Muscle layer of colon (tissue), 2 donors: ENCODE measurements at regions not wholly inside any gene's neighbourhood (a gene's known extent, or its start where the extent isn't known, plus 50 kb on each side); places are given as distances from the start of the nearest gene placed in this dataset.

ENCODE experiments used
- H3K27ac ChIP-seq: one replicate; pipeline ENCODE4 v1.7.0; 2013; ENCODE audit warnings: low read depth, mild to moderate bottlenecking, low read length, moderate library complexity
- H3K27me3 ChIP-seq, 2 donors: one replicate each; pipeline ENCODE4 v1.7.0; 2013; ENCODE audit warnings: low read length in 2 of 2, mild to moderate bottlenecking in 2 of 2; ENCODE audit not compliant: insufficient read depth in 2 of 2, control insufficient read depth in 1 of 2
- H3K36me3 ChIP-seq: one replicate; pipeline ENCODE4 v1.7.0; 2013; ENCODE audit warnings: mild to moderate bottlenecking, low read length; ENCODE audit not compliant: insufficient read depth
- H3K4me1 ChIP-seq: one replicate; pipeline ENCODE4 v1.7.0; 2013; ENCODE audit warnings: mild to moderate bottlenecking, low read length; ENCODE audit not compliant: insufficient read depth
- H3K4me3 ChIP-seq, 2 donors: one replicate each; pipeline ENCODE4 v1.7.0; 2013; ENCODE audit warnings: low read length in 2 of 2, low read depth in 1 of 2, mild to moderate bottlenecking in 1 of 2, moderate library complexity in 1 of 2
- H3K9ac ChIP-seq: one replicate; pipeline ENCODE4 v1.7.0; 2013; ENCODE audit warnings: low read length
- H3K9me3 ChIP-seq: one replicate; pipeline ENCODE4 v1.7.0; 2013; ENCODE audit warnings: mild to moderate bottlenecking, low read length
- donor health status: abdominal sarcoma.
- donor health status: Adenocarcinoma of cecum.

GRCh38 chr11:111089759-111090158, 155.8 kb upstream of the POU2AF2 start:
- no peak overlapping the region for H3K9ac ChIP-seq
- H3K36me3 ChIP-seq = no peaks in the 10 kb centered on the region

GRCh38 chr11:111088847-111089355, 156.6 kb upstream of the POU2AF2 start:
- no peaks in the 10 kb centered on the region for H3K9me3 ChIP-seq
- no peaks in the 10 kb centered on the region for H3K4me1 ChIP-seq
- no peak overlapping the region for H3K4me3 ChIP-seq
- H3K27me3 ChIP-seq = no peaks in the 10 kb centered on the region
- H3K9ac ChIP-seq = no peak overlapping the region
- H3K27ac ChIP-seq = no peak overlapping the region
- H3K36me3 ChIP-seq = no peaks in the 10 kb centered on the region

More at GRCh38 chr11:111089759-111090158, 155.8 kb upstream of the POU2AF2 start:
- Histone ChIP-seq H3K4me3 (no peak overlapping the region), H3K4me1 (no peaks in the 10 kb centered on the region), H3K27ac (no peak overlapping the region), H3K9me3 (no peaks in the 10 kb centered on the region), H3K27me3 (no peaks in the 10 kb centered on the region)

GRCh38 chr11:111086058-111086457, 159.5 kb upstream of the POU2AF2 start:
- Histone ChIP-seq H3K27me3 (no peaks in the 10 kb centered on the region), H3K27ac (no peak overlapping the region), H3K36me3 (no peaks in the 10 kb centered on the region), H3K4me3 (no peak overlapping the region), H3K4me1 (peaks cover 9% of the 10 kb centered on the region), H3K9ac (no peak overlapping the region), H3K9me3 (no peaks in the 10 kb centered on the region)

GRCh38 chr11:111082664-111083063, 162.9 kb upstream of the POU2AF2 start:
- Histone ChIP-seq H3K27ac (no peak overlapping the region), H3K4me3 (no peak overlapping the region), H3K9ac (no peak overlapping the region)

GRCh38 chr11:111081021-111081511, 164.5 kb upstream of the POU2AF2 start:
- H3K36me3 ChIP-seq = no peaks in the 10 kb centered on the region
- no peaks in the 10 kb centered on the region for H3K9me3 ChIP-seq
- peaks cover 15% of the 10 kb centered on the region for H3K4me1 ChIP-seq
- H3K27ac ChIP-seq = peak overlapping the region; percentile 16
- H3K9ac ChIP-seq = no peak overlapping the region
- no peak overlapping the region for H3K4me3 ChIP-seq
- H3K27me3 ChIP-seq = no peaks in the 10 kb centered on the region

More at GRCh38 chr11:111082664-111083063, 162.9 kb upstream of the POU2AF2 start:
- H3K9me3 ChIP-seq = no peaks in the 10 kb centered on the region
- H3K4me1 ChIP-seq = peaks cover 15% of the 10 kb centered on the region
- no peaks in the 10 kb centered on the region for H3K27me3 ChIP-seq
- H3K36me3 ChIP-seq = no peaks in the 10 kb centered on the region

GRCh38 chr11:111077530-111078322, 167.8 kb upstream of the POU2AF2 start:
- Histone ChIP-seq H3K9me3 (no peaks in the 10 kb centered on the region), H3K4me3 (no peak overlapping the region), H3K27ac (no peak overlapping the region), H3K4me1 (peaks cover 15% of the 10 kb centered on the region), H3K36me3 (no peaks in the 10 kb centered on the region), H3K9ac (no peak overlapping the region), H3K27me3 (no peaks in the 10 kb centered on the region)

GRCh38 chr11:111069066-111069465, 176.5 kb upstream of the POU2AF2 start:
- peaks cover 5% of the 10 kb centered on the region for H3K9me3 ChIP-seq
- H3K36me3 ChIP-seq = no peaks in the 10 kb centered on the region

GRCh38 chr11:111067994-111068393, 177.5 kb upstream of the POU2AF2 start:
- no peaks in the 10 kb centered on the region for H3K27me3 ChIP-seq
- H3K9ac ChIP-seq = no peak overlapping the region
- H3K4me3 ChIP-seq = no peak overlapping the region
- no peaks in the 10 kb centered on the region for H3K36me3 ChIP-seq
- H3K9me3 ChIP-seq = peaks cover 5% of the 10 kb centered on the region
- H3K4me1 ChIP-seq = peaks cover 14% of the 10 kb centered on the region
- no peak overlapping the region for H3K27ac ChIP-seq

More at GRCh38 chr11:111069066-111069465, 176.5 kb upstream of the POU2AF2 start:
- H3K9ac ChIP-seq = no peak overlapping the region
- peaks cover 7% of the 10 kb centered on the region for H3K4me1 ChIP-seq
- no peak overlapping the region for H3K4me3 ChIP-seq
- H3K27me3 ChIP-seq = no peaks in the 10 kb centered on the region
- H3K27ac ChIP-seq = no peak overlapping the region

GRCh38 chr11:111066846-111067245, 178.7 kb upstream of the POU2AF2 start:
- H3K9me3 ChIP-seq = peaks cover 5% of the 10 kb centered on the region
- H3K27ac ChIP-seq = no peak overlapping the region
- H3K4me1 ChIP-seq = peaks cover 14% of the 10 kb centered on the region
- H3K27me3 ChIP-seq = no peaks in the 10 kb centered on the region
- H3K36me3 ChIP-seq = no peaks in the 10 kb centered on the region
- no peak overlapping the region for H3K4me3 ChIP-seq
- no peak overlapping the region for H3K9ac ChIP-seq

GRCh38 chr11:111063726-111064517, 181.6 kb upstream of the POU2AF2 start:
- H3K4me3 ChIP-seq = no peak overlapping the region
- no peak overlapping the region for H3K27ac ChIP-seq
- peaks cover 14% of the 10 kb centered on the region for H3K4me1 ChIP-seq
- H3K27me3 ChIP-seq = no peaks in the 10 kb centered on the region
- H3K9me3 ChIP-seq = peaks cover 5% of the 10 kb centered on the region
- H3K9ac ChIP-seq = no peak overlapping the region
- no peaks in the 10 kb centered on the region for H3K36me3 ChIP-seq

GRCh38 chr11:111062420-111062819, 183.1 kb upstream of the POU2AF2 start:
- H3K27ac ChIP-seq = no peak overlapping the region
- H3K27me3 ChIP-seq = no peaks in the 10 kb centered on the region
- peaks cover 14% of the 10 kb centered on the region for H3K4me1 ChIP-seq
- H3K9me3 ChIP-seq = no peaks in the 10 kb centered on the region
- no peaks in the 10 kb centered on the region for H3K36me3 ChIP-seq
- no peak overlapping the region for H3K9ac ChIP-seq
- no peak overlapping the region for H3K4me3 ChIP-seq
